Ammon's horn (tissue), 1 donor: ENCODE measurements at regions not wholly inside any gene's neighbourhood (a gene's known extent, or its start where the extent isn't known, plus 50 kb on each side); places are given as distances from the start of the nearest gene placed in this dataset.

Experiments used
- DNase-seq: peaks from one replicate; pipeline ENCODE4 v3.0.0-alpha.2; 2016; ENCODE audit warnings: low spot score

GRCh38 chr13:58190577-58190976 lies 559.0 kb downstream of the PCDH17 start:
- no peak for DNase-seq

- no peak for DNase-seq
These were observed 560.2 kb downstream of the PCDH17 start for GRCh38 chr13:58191754-58192153.

GRCh38 chr13:58202099-58202498 lies 570.6 kb downstream of the PCDH17 start:
- DNase-seq, result no peak

- no peak for DNase-seq
These were observed 576.0 kb downstream of the PCDH17 start for GRCh38 chr13:58207501-58207900.

GRCh38 chr13:58235454-58235853 lies 603.9 kb downstream of the PCDH17 start:
- DNase-seq, result no peak

GRCh38 chr13:58238972-58239773 lies 607.6 kb downstream of the PCDH17 start:
- no peak for DNase-seq

- DNase-seq, result no peak
These were observed 608.3 kb downstream of the PCDH17 start for GRCh38 chr13:58239774-58240268.

GRCh38 chr13:58247080-58247479 lies 615.5 kb downstream of the PCDH17 start:
- no peak for DNase-seq

GRCh38 chr13:58254943-58255342 lies 623.4 kb downstream of the PCDH17 start:
- DNase-seq, result no peak

- DNase-seq, result no peak
These were observed 634.7 kb downstream of the PCDH17 start for GRCh38 chr13:58266271-58266670.

- DNase-seq, result no peak
These were observed 667.1 kb downstream of the PCDH17 start for GRCh38 chr13:58298556-58299135.

GRCh38 chr13:58300224-58300623 lies 668.7 kb downstream of the PCDH17 start:
- no peak for DNase-seq

GRCh38 chr13:58300974-58301681 lies 669.6 kb downstream of the PCDH17 start:
- DNase-seq, result no peak

- no peak for DNase-seq
These were observed 670.8 kb downstream of the PCDH17 start for GRCh38 chr13:58302349-58302748.

- no peak for DNase-seq
These were observed 674.5 kb downstream of the PCDH17 start for GRCh38 chr13:58306062-58306461.

GRCh38 chr13:58313219-58313618 lies 681.7 kb downstream of the PCDH17 start:
- DNase-seq, result no peak

- no peak for DNase-seq
These were observed 687.1 kb downstream of the PCDH17 start for GRCh38 chr13:58318495-58319167.

- no peak for DNase-seq
These were observed 692.6 kb downstream of the PCDH17 start for GRCh38 chr13:58324161-58324560.

- DNase-seq, result no peak
These were observed 698.2 kb downstream of the PCDH17 start for GRCh38 chr13:58329746-58330145.

- no peak for DNase-seq
These were observed 709.4 kb downstream of the PCDH17 start for GRCh38 chr13:58340895-58341294.

GRCh38 chr13:58341318-58341717 lies 709.8 kb downstream of the PCDH17 start:
- DNase-seq, result no peak

- no peak for DNase-seq
These were observed 711.5 kb downstream of the PCDH17 start for GRCh38 chr13:58343076-58343475.
